ENCODE measurements at regions not wholly inside any gene's neighbourhood (a gene's known extent, or its start where the extent isn't known, plus 50 kb on each side); places are given as distances from the start of the nearest gene placed in this dataset.

DNA sequence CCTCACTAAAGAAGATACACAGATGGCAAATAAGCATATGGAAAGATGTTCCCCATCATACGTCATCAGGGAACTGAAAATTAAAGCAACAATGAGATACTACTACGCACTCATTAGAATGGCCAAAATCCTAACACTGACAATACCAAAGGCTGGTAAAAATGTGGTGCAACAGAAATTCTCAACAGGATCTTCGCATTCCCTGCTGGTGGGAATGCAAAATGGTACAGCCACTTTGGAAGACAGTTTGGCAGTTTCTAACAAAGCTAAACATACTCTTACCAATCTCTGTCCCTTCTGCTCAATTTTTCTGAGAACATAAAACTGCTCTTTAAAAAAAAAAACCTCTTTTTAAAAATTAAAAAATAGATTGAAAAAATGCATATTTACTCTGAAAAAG is 300.2 kb downstream of the FBXW7 start:
- no peak for DNase-seq (ENCODE audit: low spot score)

DNA sequence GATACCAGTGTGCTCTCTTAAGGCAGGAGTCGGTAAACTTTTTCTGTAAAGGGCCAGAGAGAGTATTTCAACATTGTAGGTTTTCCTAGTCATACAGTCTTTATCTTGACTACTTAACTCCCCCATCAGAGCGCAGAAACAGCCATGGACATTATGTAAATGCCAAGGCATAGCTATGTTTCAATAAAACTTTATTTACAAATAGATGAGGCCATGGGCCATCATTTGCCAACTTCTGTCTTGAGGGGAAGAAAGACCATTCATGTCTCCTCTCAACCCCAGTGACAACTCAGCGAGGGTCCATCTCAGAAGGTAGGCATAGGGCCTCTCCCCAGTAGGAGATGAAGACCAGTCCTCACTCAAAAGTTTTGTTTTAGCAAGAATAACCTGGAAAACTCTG is 301.3 kb downstream of the FBXW7 start:
- no peak for DNase-seq (ENCODE audit: low spot score)

DNA sequence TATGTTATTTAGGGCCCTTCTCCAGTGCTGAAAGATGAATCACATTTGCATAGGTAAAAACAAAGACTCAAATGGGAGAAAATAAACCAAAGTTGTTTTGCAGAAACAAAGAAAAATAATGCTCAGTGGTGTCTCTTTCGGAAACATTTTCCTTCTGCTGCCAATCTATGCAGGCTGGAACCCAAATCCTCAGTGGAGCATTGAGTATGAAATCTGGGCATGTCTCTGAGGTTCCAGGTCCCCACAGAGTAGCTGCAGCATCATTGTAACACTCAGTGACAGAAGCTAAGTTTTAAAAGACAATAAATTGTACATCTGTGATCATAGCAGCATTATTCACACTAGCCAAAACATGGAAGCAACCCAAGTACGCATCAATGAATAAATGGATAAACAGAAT is 303.6 kb downstream of the FBXW7 start:
- DNase-seq (ENCODE audit: low spot score) = no peak

DNA sequence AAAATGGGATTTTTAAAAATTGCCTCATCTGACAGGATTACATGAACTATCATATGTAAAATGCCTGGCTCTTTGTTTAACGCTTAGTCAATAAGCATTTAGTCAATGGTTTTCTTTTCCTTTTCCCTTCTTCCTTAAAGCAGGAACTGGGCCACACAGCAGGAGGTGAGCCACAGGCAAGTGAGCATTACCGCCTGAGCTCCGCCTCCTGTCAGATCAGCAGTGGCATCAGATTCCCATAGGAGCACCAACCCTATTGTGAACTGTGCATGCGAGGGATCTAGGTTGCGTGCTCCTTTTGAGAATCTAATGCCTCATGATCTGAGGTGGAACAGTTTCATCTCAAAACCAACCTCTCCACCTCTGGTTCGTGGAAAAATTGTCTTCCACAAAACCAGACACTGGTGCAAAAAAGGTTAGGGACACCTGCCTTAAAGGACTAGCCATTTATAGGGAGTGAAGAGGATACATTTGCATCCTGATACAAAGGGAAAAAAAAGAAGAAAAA is 306.1 kb downstream of the FBXW7 start:
- DNase-seq (ENCODE audit: low spot score) = no peak

DNA sequence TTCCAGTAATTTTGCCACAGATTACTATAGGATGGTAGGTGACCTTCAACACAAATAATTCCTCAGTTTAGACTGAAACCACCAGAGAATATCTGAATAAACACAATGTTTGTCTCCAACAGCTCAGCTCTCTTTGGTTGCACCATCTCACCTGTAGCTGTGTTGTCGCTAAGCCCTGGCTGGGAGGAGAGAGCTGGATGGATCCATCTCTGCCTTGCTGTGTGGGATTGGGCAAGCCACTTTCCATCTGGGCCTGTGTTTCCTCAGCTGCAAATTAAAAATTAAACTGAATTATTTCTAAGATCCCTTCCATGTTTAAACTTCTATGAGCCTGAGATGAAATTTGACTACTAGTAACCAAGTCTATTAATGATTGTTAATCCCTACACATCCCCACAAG is 310.2 kb downstream of the FBXW7 start:
- DNase-seq (ENCODE audit: low spot score) = no peak

DNA sequence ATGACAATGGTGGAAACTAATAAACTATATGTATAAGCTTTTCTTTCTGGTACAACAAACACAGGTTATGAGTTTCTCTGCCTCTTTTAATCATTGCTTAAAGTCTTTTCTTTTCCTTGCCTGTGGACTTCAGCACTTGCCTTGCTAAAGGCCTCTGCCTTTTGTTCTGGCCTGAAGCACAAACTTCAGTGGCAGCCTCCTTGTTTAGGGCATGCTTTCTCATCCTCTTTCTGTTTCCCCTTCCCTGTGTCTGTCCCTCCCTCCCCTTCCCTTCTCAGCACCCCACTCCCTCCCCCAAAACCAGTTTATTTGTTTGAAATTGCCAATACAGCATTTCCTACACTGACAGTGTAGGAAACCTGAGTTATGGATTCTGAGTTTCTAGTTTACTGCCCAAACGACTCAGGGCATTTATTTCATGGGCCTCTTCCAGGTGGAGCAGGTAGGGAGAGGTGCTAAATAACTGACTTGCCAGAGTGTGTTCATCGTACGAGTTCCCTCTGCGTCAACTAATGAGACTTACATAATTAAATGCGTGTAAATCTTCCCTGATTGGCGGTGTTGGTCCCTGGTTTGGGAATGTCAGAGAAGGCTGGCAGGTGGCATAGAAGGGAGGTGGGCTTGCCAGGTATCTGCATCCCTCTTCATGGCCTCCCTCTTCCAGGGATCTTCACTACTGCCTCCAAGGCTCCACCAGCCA is 311.0 kb downstream of the FBXW7 start:
- DNase-seq (ENCODE audit: low spot score) = no peak

DNA sequence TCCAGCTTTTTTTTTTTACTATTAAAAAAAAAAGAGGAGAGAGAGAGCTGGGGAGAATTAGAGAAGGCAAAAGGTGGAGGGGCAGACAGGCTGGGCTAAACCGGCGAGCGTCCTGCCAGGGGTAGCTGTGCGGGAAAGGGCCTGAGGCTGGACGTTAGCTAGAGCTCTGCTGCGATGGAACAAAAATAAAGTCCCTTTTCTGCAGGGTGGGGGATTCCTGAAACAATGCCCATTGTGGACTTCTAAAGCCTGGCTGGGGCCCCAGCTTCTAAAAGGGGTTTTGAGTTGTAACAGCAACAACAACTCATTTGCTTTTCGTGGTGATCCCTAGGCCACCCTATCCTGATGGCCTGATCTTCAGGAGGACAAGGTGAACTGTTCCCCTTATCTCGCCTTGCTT is 311.7 kb downstream of the FBXW7 start:
- no peak for DNase-seq (ENCODE audit: low spot score)

DNA sequence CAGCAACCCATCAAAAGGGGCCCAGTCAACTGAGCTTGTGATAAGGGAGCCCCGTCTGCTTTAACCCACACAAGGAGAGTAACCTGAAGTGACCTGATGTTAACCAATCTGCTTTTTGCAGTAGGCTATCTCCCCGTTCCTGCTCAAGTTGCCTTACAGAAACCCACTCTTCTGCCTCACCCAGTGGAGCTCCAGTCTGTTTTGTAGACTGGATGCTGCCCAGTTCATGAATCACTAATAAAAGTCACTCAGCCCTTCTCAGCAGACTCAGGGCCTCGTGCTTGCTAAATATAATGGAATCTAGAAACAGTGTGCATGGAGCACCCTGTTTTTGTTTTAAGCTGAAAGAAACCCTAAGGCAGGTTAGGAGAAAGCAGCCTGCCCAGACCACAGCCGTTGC is 312.3 kb downstream of the FBXW7 start:
- DNase-seq (ENCODE audit: low spot score) = no peak

DNA sequence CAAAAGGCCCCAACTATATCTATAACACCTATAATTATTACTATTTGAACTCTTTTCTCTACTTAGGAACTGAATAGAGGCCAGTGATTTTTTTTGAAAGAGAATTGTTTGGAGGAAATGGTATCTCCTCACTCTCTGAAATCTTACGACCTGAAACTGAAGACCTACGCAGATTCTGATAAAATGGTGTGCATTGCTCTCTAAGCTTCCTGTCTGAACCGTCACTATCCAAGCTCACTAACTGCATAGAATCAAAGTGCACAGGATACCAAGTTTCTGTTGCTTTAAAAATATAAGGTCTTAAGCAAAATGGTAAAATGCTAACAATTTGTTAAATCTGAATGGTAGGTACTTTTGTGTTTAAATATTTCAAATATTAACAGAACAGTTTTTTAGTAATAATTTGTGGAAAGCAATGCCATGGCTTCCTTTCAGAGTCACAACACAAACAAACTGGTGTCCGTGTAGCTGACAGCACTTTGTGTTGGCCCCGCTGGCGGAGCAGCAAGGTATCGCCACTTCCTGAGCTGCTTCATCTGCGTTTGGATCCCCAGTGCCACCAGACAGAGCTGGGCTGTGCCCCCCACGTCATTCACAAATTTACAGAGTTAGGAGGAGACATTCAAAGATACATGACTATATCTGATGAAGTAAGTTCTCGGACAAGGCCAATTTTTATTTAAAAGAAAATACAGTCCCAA is 313.9 kb downstream of the FBXW7 start:
- no peak for DNase-seq (ENCODE audit: low spot score)

DNA sequence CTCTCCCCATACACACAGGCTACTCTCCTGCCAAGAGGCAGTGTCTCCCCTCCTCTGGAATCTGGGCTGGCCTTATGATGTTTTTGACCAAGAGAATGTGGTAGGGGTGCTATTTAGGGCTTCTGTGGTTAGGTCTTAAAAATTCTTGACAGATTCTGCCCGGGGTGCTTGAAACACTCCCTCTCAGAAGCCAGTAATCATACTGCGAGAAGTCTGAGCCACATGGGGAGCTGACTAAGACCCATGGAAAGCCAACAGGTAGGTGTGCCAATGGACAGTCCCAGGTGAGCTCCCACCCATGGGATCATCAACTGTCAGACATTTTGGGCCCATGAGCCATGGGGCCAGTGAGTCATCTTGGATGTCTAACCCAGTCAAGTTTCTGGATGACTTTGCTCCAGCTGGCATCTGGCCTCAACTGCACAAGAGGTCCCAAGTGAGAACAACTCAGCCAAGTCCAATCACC is 315.7 kb downstream of the FBXW7 start:
- no peak for DNase-seq (ENCODE audit: low spot score)

DNA sequence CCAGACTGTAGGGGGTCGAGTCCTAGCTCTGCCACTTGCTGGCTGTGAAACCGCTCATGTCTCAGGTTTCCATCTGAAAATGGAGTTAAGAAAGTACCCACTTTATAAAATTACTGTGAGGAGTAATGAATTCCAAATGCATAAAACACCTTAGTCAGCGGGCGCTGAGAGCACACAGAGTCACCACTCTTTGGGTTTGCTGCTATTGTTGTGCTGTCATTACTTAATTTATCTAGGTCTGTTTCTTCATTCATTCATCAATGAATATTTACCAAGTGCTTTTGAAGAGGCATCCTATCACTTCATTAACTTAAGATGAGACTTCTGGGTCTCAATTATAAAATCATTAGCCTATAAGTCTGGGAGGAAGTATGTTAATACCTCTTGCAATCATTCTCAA is 317.3 kb downstream of the FBXW7 start:
- DNase-seq (ENCODE audit: low spot score) = no peak

DNA sequence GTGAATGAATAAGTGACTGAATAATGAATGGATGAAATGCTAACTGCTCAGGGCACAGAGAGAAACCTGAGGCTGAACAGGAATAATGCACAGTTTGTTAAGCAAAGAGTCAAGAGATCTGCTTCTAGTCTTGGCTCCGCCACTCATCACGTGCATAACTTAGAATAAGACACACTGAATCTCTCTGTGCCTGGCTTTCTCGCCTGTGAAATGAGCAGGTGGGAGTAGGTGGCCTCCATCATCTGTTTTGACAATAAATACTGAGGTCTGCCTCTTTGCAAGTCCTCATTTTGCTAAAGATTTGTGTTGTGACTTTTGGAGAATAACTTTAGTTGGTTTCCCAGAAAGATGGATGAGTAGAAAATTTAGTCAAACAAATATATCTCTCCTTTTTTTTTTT is 318.0 kb downstream of the FBXW7 start:
- DNase-seq (ENCODE audit: low spot score) = no peak

DNA sequence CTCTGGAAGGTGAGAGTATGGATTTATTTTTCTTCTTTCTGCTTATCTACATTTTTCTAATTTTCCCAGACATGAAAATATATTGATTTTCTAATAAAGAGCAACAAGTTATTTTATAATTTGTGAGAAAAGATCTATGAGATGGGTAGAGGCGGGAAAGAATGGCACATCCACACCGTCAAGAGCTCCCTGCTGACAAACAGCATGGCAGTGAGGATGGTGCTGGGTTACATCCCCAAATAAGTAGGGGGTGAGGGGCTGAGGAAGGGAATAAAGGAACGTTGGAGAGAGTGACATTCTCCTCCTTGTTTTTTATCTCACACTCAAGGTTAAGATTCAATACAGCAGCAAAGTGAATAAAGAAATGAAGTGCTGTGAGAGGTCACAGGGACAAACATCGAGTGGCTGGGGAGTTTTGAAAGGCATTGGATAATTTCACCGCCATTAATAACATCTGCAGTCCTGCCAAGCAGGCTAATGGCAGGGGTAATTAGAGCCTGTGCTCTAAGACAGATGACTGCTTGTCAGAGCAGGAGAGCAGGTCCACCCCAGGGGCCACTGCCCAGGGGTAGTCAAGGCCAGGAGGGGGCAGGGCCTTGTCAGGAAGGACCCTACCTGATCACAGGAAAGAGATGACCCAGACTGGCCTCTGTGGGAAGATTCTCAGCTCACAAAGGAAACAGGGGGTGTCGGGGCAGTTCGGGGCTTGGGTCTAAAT is 323.8 kb downstream of the FBXW7 start:
- no peak for DNase-seq (ENCODE audit: low spot score)

DNA sequence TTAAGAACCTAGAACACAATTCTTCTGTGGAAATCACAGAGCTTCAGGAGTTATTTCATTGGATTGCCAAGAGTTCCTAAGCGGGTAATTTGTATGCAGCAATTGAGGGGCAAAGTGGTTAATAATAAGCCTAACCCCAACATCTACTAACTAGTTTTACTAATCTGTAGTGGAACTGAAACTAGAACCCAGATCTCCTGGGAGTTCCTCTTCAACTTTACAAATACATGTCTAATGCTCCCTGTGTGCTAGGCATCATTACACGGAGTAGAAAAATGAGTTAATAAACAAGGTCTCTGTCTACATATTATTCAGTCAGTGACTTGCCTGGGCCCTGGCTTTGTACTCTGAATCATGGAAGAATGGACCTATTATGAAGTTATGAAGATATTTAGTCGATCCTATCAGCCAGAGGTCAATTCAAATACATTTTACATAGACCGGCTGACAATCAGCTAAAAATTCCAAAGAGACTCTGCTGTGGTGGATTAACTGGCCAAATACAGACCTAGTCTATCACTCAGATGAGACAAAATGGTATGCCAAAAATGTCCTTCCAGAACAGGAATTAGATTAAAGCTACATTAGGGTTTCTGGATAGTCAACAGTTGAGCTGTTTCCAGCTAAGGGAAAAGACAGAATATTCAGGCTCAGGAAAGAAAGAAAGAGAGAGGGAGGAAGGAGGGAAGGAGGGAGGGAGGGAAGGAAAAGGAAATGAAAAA is 326.0 kb downstream of the FBXW7 start:
- DNase-seq (ENCODE audit: low spot score) = no peak

DNA sequence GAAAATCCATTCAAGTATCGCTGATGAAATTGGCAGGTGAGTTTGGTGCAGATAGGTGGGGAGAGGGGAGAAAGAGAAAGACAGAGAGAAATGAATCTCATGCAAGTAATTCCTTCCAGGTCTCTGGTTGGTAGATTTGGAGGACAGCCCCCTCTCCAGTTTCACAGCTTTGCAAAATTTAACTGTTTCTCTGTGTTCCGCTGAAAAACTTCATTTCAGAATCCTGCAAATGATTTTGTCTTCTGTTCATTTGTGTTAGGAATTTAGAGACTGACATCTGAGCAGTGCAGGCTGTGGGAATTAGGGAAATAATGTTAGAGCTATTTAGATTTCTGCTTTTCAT is 328.5 kb downstream of the FBXW7 start:
- DNase-seq (ENCODE audit: low spot score) = no peak

DNA sequence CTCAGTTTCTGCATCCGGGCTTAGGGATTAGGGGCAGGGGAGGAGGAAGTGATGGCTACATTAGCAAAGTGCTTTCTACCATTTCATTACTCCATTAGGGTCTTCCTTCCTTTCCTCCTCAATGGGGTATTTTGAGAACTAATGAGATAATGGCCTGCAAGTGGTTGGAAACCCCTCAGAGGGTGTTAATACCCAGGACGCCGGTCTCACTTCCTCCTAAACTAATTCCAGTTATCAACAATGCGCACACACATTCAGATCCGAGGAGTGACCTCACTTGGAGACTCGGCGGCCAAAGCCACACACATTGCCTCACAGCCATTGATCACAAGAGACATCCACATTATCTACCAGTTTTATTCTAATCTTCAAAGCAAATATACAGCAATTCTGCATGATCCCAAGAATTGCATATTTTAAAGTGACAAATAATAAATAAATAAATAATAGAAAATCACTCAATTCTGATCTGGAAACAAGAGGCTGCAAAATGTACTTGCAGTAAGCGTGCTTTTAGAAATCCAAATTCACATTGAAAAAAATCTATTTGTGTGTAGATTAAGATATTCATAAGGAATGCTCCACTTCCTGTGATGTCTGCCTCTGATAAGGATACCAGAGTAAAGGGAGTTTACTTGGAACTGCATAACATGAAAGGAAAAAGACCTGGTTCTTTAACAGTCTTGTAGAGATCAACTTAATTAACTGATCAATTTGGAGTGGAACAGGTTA is 329.1 kb downstream of the FBXW7 start:
- DNase-seq (ENCODE audit: low spot score) = no peak

DNA sequence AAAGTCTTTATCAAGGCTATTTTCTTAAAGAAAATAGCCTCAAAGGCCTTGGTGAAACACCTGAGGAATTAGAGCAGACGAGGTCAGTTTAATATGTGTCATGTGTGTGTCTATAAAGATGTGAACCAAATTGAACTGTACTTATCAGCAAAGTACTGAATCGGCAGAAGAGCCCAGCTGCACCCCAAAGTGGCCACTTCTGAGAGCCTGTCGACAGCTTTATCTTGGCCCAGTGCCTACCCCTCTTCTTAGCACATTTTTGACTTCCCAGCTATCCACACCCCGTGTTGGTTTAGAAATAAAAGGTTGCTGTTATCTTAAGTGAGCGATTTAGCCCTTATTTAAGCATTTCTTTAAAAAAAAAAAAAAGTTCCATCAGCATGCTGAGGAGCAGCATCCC is 329.7 kb downstream of the FBXW7 start:
- no peak for DNase-seq (ENCODE audit: low spot score)

DNA sequence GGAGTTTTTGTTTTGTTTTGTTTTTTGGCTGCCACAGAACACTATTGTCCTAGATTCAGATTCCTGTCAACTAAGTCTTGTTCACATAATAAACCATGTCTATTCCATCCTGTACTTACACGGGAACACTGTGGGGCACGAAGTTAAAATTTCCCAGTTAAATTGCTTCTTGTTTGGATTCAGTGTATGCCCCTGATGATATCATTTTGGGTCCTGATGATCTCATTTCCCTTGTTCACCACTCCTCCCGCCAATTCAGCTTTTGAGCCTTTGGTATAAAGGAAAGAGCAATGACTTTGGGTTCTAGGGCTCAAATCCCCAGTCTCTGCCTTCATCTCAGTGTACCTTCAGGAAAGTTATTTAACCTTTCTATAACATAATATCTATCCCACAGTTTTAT is 333.5 kb downstream of the FBXW7 start:
- DNase-seq (ENCODE audit: low spot score) = no peak

DNA sequence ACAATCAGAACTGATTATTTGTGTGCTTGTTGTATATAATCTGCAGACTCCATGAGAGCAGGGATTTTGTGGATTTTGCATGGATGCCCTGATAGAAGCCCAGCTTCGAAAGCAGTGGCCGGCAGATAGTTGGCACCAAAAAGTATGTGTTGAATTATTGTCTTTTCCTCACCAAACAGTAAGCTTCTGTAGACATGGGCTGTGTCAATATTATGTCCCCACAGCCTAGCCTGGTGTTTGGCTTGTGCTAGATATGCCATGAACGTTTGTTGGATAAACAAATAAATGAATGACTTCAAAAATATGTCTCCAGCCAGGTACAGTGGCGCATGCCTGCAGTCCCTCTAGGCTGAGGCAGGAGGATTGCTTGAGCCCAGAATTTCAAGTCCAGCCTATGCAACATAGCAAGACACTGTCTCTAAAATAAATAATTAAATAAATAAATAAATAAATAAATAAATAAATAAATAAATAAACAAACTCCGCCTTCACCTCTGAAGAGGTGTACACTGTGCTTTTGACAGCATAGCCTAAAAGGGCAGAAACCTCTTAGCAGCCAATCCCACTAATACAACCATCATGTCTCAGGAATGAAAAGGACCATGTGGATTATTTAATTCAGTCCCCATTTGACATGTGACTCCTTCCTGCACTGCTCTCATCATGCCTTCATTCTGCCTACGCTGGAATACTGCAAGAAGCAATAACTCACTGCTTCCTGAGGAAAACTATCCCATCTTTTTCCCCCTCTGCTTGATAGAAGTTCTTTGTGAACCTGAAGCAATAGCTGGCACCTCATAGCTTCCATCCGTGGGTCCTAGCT is 335.2 kb downstream of the FBXW7 start:
- DNase-seq (ENCODE audit: low spot score) = no peak

DNA sequence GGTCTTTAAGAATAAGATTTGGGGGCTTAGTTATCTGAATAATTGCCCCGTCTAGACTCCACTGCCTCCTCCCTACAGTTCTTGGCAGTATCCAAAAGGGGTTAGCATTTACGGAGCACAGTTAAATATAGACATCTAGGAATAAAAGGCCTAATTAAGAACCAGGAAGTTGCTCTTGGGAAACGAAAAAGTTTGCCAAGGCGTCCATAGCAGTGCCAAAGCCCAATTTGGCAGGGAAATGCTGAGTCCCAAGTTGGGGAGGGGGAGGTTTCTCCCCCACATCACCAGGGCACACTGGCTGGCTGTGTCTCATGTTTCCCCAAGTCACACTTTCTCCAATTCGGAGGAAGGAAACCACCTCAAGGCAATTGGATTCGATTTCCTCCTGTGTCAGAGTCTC is 338.7 kb downstream of the FBXW7 start:
- DNase-seq (ENCODE audit: low spot score) = no peak

DNA sequence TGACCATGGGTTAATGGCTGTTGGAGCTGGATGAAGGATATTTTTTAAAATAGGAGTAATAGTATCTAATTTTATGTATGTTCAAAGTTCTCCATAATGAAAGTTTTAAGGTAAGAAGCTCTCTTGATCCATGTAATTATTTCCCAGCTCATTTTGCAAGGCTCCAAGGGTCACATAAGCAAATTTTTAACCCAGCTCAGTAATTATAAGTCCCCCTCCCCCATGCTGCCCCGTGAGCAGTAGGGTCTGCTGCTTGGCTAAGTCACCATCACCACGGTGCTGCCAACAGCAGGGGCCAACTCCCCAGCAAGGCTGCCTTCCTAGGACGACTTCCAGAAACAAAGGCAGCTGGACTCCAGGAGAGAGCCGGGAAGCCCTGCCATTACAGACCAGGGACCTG is 340.0 kb downstream of the FBXW7 start:
- no peak for DNase-seq (ENCODE audit: low spot score)

Data from germinal center (tissue), 1 donor.